Transverse colon (tissue), 4 donors: ENCODE measurements at regions not wholly inside any gene's neighbourhood (a gene's known extent, or its start where the extent isn't known, plus 50 kb on each side); places are given as distances from the start of the nearest gene placed in this dataset.
"Not testable (repeated sequence)": the region's sequence is repeated elsewhere in the genome, so short reads cannot be mapped to it uniquely, and the experiment has no call there.

Experiments used
- DNase-seq: peaks from one replicate; pipeline ENCODE4 v3.0.0-alpha.2; 2019
- H3K27ac ChIP-seq, 4 donors: fragments of 200-600 bp; sonication (generic); 2 replicates each; pipeline ENCODE4 v1.5.1; 2016 to 2018; ENCODE audit warnings: inconsistent platforms in 4 of 4
- H3K27me3 ChIP-seq: fragments of 200-600 bp; sonication (generic); 2 replicates; pipeline ENCODE4 v1.5.1; 2017; ENCODE audit warnings: inconsistent platforms
- H3K36me3 ChIP-seq, 4 donors: fragments of 200-600 bp; sonication (generic); 2 replicates each; pipeline ENCODE4 v1.5.1; 2017 to 2019; ENCODE audit warnings: inconsistent platforms in 4 of 4
- H3K4me1 ChIP-seq, 4 donors: fragments of 200-600 bp; sonication (generic); 2 replicates each; pipeline ENCODE4 v1.5.1; 2017 to 2020; ENCODE audit warnings: inconsistent platforms in 4 of 4
- H3K4me3 ChIP-seq, 4 donors: fragments of 200-600 bp; sonication (generic); 1 replicate in 1 of 4; 2 replicates in 3 of 4; pipeline versions ENCODE4 v1.5.1 to v1.6.1; 2017 to 2019; ENCODE audit warnings: inconsistent platforms in 4 of 4
- H3K9me3 ChIP-seq, 2 donors: fragments of 200-600 bp; sonication (generic); 2 replicates each; pipeline ENCODE4 v1.5.1; 2017 to 2019; ENCODE audit warnings: inconsistent platforms in 2 of 2
- EP300 ChIP-seq: sonication (generic); formaldehyde crosslinking; IDR thresholded peaks from one replicate; pipeline ENCODE4 v1.6.1; 2017; ENCODE audit warnings: antibody characterized with exemption, low read depth
- POLR2A ChIP-seq: fragments of 450-650 bp; IDR thresholded peaks from one replicate; pipeline ENCODE4 v1.6.1; 2016; ENCODE audit warnings: antibody characterized with exemption, mild to moderate bottlenecking, moderate library complexity
- POLR2AphosphoS5 ChIP-seq, 3 donors: sonication (generic); formaldehyde crosslinking; IDR thresholded peaks; one replicate each; pipeline ENCODE4 v1.6.1; 2016; ENCODE audit warnings: antibody characterized with exemption in 3 of 3
- WGBS, 2 donors: methylation state at CpG; one replicate each; pipeline ENCODE4 v1.1.5; 2018; ENCODE audit warnings: low coverage in 1 of 2; 5-methylcytosine and 5-hydroxymethylcytosine counted together
- in situ Hi-C, 4 donors: fragments of 200-750 bp; cut with MboI; loops; one replicate each; pipeline versions ENCODE4 v1.15.0 to v1.15.1; 2017; ENCODE audit warnings: low sequenced_read_pairs in 3 of 4, low pct_ligation_motif_present in 1 of 4, low pct_unique_long_range_greater_than_20kb in 1 of 4
- intact Hi-C: fragments of 100-400 bp; cut with DNase I; formaldehyde crosslinking; loops from one replicate; pipeline ENCODE4 v1.15.1; 2023; ENCODE audit warnings: low total_unique reads
- TF ChIP-seq, protein P1 (sequence below), 5 experiments: fragments of 200-600 bp in 3 of 5; fragments of 450-650 bp in 2 of 5; sonication (generic) in 3 of 5; IDR thresholded peaks; 1 replicate in 2 of 5; 2 replicates in 3 of 5; pipeline ENCODE4 v1.5.1; 2016 to 2017; ENCODE audit warnings: antibody characterized with exemption in 5 of 5, inconsistent platforms in 3 of 5, mild to moderate bottlenecking in 2 of 5, moderate library complexity in 1 of 5

DNA sequence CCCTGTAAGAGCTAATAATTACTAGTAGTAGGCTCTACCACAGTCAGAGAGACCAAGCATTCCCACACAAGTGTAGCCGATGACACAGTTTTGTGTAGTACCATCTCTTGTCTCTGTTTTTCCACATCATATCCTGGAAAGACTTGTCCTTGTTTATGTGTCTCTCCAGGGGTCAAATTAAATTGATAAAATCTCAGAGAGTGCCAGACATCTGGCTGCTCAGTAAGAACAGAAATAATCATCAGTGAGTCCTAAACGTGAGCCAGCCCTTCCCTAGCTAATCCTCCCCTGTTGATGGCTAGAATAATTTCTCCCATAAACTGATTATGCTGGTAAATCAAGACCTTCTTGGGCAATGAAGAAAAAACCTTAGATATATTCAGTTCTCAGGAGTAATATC lies 111.4 kb upstream of the GRAMD1B start:
- WGBS, 2 donors: 40 to 68% methylated on average over 1 to 2 of the region's 2 CpGs
- in situ Hi-C loops: loop anchor here in 1 of 4 donors (25.0 kb wide), 1 partner anchor 169 kb away; no protein-coding TSS in a partner anchor

DNA sequence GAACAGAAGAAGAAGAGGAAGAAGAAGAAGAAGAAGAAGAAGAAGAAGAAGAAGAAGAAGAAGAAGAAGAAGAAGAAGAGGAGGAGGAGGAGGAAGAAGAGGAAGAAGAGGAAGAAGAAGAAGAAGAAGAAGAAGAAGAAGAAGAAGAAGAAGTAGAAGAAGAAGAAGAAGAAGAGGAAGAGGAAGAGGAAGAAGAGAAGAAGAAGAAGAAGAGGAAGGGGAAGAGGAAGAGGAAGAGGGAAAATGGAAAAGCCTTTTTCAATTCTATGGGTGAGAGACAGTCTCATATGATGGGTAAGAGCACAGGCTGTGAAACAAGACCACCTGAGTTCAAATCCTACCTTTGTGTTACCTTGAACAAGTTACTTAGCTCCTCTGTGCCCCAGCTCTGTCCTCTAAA lies 111.9 kb upstream of the GRAMD1B start:
- intact Hi-C loops, H3K9me3 ChIP-seq, H3K36me3 ChIP-seq, H3K4me1 ChIP-seq, H3K27ac ChIP-seq, H3K4me3 ChIP-seq, DNase-seq, H3K27me3 ChIP-seq: not testable (repeated sequence)
- in situ Hi-C loops: loop anchor here in 1 of 4 donors (25.0 kb wide), 1 partner anchor 169 kb away; no protein-coding TSS in a partner anchor

More for the DNA sequence above, 111.4 kb upstream of the GRAMD1B start:
- H3K27me3 ChIP-seq: no peaks in the 10 kb centered on the region
- H3K9me3 ChIP-seq: no peaks in the 10 kb centered on the region
- H3K4me1 ChIP-seq: no peaks in the 10 kb centered on the region
- no peak for DNase-seq
- TF ChIP-seq POLR2AphosphoS5 (IDR thresholded peaks at IDR 0.05) (no peak), EP300 (no peak), POLR2A (no peak)
- TF ChIP-seq, protein P1, sequence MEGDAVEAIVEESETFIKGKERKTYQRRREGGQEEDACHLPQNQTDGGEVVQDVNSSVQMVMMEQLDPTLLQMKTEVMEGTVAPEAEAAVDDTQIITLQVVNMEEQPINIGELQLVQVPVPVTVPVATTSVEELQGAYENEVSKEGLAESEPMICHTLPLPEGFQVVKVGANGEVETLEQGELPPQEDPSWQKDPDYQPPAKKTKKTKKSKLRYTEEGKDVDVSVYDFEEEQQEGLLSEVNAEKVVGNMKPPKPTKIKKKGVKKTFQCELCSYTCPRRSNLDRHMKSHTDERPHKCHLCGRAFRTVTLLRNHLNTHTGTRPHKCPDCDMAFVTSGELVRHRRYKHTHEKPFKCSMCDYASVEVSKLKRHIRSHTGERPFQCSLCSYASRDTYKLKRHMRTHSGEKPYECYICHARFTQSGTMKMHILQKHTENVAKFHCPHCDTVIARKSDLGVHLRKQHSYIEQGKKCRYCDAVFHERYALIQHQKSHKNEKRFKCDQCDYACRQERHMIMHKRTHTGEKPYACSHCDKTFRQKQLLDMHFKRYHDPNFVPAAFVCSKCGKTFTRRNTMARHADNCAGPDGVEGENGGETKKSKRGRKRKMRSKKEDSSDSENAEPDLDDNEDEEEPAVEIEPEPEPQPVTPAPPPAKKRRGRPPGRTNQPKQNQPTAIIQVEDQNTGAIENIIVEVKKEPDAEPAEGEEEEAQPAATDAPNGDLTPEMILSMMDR (IDR thresholded peaks at IDR 0.05): no peak
- no peak overlapping the region for H3K27ac ChIP-seq
- no peaks in the 10 kb centered on the region for H3K36me3 ChIP-seq
- intact Hi-C loops: no loop called here
- H3K4me3 ChIP-seq: no peak overlapping the region

DNA sequence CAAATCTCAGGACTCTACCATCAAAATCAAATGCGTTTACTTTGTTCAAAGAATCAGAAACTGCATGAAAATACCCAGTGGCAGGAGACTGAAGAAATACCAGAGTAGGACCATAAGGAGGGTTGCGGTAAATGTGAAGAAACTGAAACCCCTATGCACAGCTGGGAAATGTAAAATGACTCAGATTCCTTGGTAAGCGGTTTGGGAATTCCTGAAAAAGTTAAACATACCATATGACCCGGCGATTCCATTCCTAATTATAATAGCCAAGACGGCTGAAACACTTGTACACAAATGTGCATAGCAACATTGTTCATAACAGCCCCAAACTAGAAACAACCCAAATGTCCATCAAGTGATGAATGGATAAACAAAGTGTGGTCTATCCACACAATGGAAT lies 114.1 kb upstream of the GRAMD1B start:
- TF ChIP-seq EP300 (no peak), POLR2AphosphoS5 (IDR thresholded peaks at IDR 0.05) (no peak), POLR2A (no peak)
- TF ChIP-seq, protein P1 (IDR thresholded peaks at IDR 0.05): no peak
- in situ Hi-C loops (loop anchor here in 1 of 4 donors (25.0 kb wide), 1 partner anchor 171 kb away; no protein-coding TSS in a partner anchor), intact Hi-C loops (no loop called here)
- Histone ChIP-seq H3K4me1 (no peaks in the 10 kb centered on the region), H3K36me3 (no peaks in the 10 kb centered on the region), H3K4me3 (no peak overlapping the region), H3K9me3 (no peaks in the 10 kb centered on the region), H3K27ac (no peak overlapping the region), H3K27me3 (no peaks in the 10 kb centered on the region)
- DNase-seq: no peak
- 67 to 70% methylated on average over 6 of the region's 6 CpGs for WGBS, 2 donors

DNA sequence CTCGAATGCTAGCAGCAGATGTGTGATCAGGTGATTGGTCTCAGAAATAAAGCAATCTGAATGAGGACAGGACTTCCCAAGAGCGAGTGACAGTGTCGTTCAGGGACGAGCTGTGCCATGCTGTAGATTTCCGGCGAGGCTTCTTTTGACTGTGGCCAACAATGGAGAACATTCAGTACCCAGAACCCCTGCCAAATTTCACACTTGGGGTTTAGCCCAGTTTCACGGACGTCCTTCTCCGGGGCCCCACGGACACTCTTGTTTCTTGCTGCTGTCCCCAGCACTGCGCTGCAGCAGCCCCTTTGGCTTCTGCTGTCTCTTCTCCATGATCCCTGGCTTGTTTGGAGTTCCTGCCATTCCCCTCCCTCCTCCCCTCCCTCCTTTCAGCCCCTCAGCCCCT lies 115.1 kb upstream of the GRAMD1B start:
- no peaks in the 10 kb centered on the region for H3K27me3 ChIP-seq
- DNase-seq: no peak
- in situ Hi-C loops: loop anchor here in 1 of 4 donors (25.0 kb wide), 1 partner anchor 172 kb away; no protein-coding TSS in a partner anchor
- H3K27ac ChIP-seq: no peak overlapping the region
- TF ChIP-seq POLR2A (no peak), EP300 (no peak), POLR2AphosphoS5 (IDR thresholded peaks at IDR 0.05) (no peak)
- TF ChIP-seq, protein P1 (IDR thresholded peaks at IDR 0.05): no peak
- intact Hi-C loops: no loop called here
- no peaks in the 10 kb centered on the region for H3K9me3 ChIP-seq
- H3K4me1 ChIP-seq: no peaks in the 10 kb centered on the region
- no peaks in the 10 kb centered on the region for H3K36me3 ChIP-seq
- H3K4me3 ChIP-seq: no peak overlapping the region
- whole genome bisulfite sequencing, 2 donors: 88 to 95% methylated on average over 3 to 11 of the region's 11 CpGs

DNA sequence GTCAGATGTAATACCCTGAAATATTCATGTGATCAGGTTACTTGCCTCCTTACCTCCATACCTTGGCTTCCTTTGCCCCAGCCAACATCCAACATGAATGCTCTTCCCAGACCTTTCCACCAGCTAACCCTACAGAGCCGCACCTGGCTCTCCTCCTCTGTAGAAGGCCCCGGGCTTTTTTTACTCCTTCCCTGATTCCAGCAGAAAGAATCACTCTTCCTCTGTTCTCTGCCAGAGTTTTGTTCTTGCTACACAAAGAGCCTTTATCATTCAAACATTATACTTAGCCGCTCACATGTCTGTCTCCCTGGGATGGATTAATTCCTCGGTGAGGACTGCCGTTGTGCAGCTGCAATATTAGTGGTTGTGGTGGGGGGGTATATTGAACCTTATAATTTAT lies 116.8 kb upstream of the GRAMD1B start:
- in situ Hi-C loops: loop anchor here in 1 of 4 donors (25.0 kb wide), 1 partner anchor 174 kb away; no protein-coding TSS in a partner anchor
- intact Hi-C loops: no loop called here
- Histone ChIP-seq H3K4me3 (no peak overlapping the region), H3K4me1 (no peaks in the 10 kb centered on the region), H3K9me3 (no peaks in the 10 kb centered on the region), H3K27ac (no peak overlapping the region), H3K27me3 (no peaks in the 10 kb centered on the region), H3K36me3 (no peaks in the 10 kb centered on the region)
- no peak for DNase-seq
- no peak for TF ChIP-seq POLR2AphosphoS5 (IDR thresholded peaks at IDR 0.05)
- TF ChIP-seq, protein P1 (IDR thresholded peaks at IDR 0.05): no peak
- WGBS, 2 donors: 95 to 96% methylated on average over 5 of the region's 5 CpGs
